ENCODE measurements at regions not wholly inside any gene's neighbourhood (a gene's known extent, or its start where the extent isn't known, plus 50 kb on each side); places are given as distances from the start of the nearest gene placed in this dataset.

DNA sequence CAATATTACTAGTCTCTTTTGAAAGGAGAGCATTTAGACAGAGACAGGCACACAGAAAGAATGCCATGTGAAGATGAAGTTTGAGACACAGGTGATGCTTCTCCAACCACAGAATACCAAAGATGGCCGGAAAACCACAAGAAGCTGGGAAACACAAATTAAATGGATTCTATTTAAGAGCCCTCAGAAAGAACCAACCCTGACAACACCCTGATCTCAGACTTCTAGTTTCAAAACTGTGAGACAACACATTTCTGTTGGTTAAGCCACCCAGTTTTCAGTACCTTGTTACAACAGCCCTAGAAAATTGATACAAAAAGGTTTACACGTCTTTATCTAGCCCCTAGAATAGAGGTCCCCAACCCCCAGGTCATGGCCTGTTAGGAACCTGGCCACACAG is 79.8 kb upstream of the CCNG1 start (continued):
- no peak for TF ChIP-seq ZNF302 (CRISPR knock-in tag; IDR thresholded peaks at IDR 0.05)
- no peak for TF ChIP-seq TFCP2L1 (CRISPR knock-in tag; IDR thresholded peaks at IDR 0.05)
- no peak for TF ChIP-seq CBX2 (IDR thresholded peaks at IDR 0.05; ENCODE audit: borderline replicate concordance, low read depth)
- no peak for TF ChIP-seq RCOR1 (IDR thresholded peaks at IDR 0.05; ENCODE audit: low read depth, low read length)
- TF ChIP-seq, protein P1, sequence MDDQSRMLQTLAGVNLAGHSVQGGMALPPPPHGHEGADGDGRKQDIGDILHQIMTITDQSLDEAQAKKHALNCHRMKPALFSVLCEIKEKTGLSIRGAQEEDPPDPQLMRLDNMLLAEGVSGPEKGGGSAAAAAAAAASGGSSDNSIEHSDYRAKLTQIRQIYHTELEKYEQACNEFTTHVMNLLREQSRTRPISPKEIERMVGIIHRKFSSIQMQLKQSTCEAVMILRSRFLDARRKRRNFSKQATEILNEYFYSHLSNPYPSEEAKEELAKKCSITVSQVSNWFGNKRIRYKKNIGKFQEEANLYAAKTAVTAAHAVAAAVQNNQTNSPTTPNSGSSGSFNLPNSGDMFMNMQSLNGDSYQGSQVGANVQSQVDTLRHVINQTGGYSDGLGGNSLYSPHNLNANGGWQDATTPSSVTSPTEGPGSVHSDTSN (IDR thresholded peaks at IDR 0.05): no peak
- TF ChIP-seq RARB (CRISPR knock-in tag; IDR thresholded peaks at IDR 0.05): no peak

DNA sequence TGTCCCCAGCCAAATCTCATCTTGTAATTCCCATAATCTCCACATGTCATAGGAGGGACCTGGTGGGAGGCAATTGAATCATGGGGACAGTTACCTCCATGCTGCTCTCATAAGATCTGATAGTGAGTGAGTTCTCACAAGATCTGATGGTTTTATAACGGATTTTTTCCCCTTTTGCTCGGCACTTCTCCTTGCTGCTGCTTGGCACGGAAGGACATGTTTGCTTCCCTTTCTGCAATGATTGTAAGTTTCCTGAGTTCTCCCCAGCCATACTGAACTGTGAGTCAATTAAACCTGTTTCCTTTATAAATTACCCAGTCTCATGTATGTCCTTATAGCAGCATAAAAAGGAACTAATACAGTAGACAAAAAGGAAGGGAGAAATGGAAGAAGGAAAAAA is 76.7 kb upstream of the CCNG1 start:
- Histone ChIP-seq H3K9me3 (no peaks in the 10 kb centered on the region; the same call in 2 of the 3 replicates), H3K27ac (no peak overlapping the region), H3K4me2 (no peak overlapping the region), H3K4me1 (0 out of 3 replicates have a peak, but pooled peaks cover 2% of the 10 kb centered on the region), H3K4me3 (no peak overlapping the region)
- 23% methylated on average over 3 of the region's 3 CpGs for WGBS (ENCODE audit: missing lambda C conversion rate)
- DNase-seq (ENCODE audit: low read depth in 1 of 2, low spot score in 1 of 2) (no peak), ATAC-seq (no peak), FAIRE-seq (no peak)
- POLR2A ChIA-PET: no interaction called here
- CTCF ChIA-PET: no interaction called here
- no peak for TF ChIP-seq RARB (CRISPR knock-in tag; IDR thresholded peaks at IDR 0.05)
- no peak for TF ChIP-seq HOXB13 (CRISPR knock-in tag; IDR thresholded peaks at IDR 0.05; ENCODE audit: low read depth)
- TF ChIP-seq NFE2L2 (conservative IDR thresholded peaks at IDR 0.05; ENCODE audit: low read length): no peak
- TF ChIP-seq, protein P2, sequence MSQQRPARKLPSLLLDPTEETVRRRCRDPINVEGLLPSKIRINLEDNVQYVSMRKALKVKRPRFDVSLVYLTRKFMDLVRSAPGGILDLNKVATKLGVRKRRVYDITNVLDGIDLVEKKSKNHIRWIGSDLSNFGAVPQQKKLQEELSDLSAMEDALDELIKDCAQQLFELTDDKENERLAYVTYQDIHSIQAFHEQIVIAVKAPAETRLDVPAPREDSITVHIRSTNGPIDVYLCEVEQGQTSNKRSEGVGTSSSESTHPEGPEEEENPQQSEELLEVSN (IDR thresholded peaks at IDR 0.05; ENCODE audit: borderline replicate concordance, low read depth): no peak
- TF ChIP-seq POLR2AphosphoS2 (conservative IDR thresholded peaks at IDR 0.05; ENCODE audit: low read length): no peak
- TF ChIP-seq, protein P3, sequence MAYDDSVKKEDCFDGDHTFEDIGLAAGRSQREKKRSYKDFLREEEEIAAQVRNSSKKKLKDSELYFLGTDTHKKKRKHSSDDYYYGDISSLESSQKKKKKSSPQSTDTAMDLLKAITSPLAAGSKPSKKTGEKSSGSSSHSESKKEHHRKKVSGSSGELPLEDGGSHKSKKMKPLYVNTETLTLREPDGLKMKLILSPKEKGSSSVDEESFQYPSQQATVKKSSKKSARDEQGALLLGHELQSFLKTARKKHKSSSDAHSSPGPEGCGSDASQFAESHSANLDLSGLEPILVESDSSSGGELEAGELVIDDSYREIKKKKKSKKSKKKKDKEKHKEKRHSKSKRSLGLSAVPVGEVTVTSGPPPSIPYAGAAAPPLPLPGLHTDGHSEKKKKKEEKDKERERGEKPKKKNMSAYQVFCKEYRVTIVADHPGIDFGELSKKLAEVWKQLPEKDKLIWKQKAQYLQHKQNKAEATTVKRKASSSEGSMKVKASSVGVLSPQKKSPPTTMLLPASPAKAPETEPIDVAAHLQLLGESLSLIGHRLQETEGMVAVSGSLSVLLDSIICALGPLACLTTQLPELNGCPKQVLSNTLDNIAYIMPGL (CRISPR knock-in tag; IDR thresholded peaks at IDR 0.05; ENCODE audit: borderline replicate concordance): no peak
- TF ChIP-seq TFCP2L1 (CRISPR knock-in tag; IDR thresholded peaks at IDR 0.05): no peak
- no peak for TF ChIP-seq RNF2 (IDR thresholded peaks at IDR 0.05; ENCODE audit: borderline replicate concordance, low read depth)
- TF ChIP-seq ZNF302 (CRISPR knock-in tag; IDR thresholded peaks at IDR 0.05): no peak
- TF ChIP-seq POLR2A (IDR thresholded peaks at IDR 0.05; ENCODE audit: low read length): no peak
- TF ChIP-seq, protein P4, sequence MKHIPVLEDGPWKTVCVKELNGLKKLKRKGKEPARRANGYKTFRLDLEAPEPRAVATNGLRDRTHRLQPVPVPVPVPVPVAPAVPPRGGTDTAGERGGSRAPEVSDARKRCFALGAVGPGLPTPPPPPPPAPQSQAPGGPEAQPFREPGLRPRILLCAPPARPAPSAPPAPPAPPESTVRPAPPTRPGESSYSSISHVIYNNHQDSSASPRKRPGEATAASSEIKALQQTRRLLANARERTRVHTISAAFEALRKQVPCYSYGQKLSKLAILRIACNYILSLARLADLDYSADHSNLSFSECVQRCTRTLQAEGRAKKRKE (CRISPR knock-in tag; IDR thresholded peaks at IDR 0.05; ENCODE audit: low read depth): no peak
- TF ChIP-seq EHF (CRISPR knock-in tag; IDR thresholded peaks at IDR 0.05): no peak
- TF ChIP-seq CBX8 (IDR thresholded peaks at IDR 0.05): no peak
- TF ChIP-seq MAZ (IDR thresholded peaks at IDR 0.05; ENCODE audit: borderline replicate concordance, low read depth, low read length): no peak
- TF ChIP-seq HOXB5 (CRISPR knock-in tag; IDR thresholded peaks at IDR 0.05): no peak
- TF ChIP-seq, protein P5, sequence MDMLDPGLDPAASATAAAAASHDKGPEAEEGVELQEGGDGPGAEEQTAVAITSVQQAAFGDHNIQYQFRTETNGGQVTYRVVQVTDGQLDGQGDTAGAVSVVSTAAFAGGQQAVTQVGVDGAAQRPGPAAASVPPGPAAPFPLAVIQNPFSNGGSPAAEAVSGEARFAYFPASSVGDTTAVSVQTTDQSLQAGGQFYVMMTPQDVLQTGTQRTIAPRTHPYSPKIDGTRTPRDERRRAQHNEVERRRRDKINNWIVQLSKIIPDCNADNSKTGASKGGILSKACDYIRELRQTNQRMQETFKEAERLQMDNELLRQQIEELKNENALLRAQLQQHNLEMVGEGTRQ (IDR thresholded peaks at IDR 0.05): no peak
- no peak for TF ChIP-seq EP300 (IDR thresholded peaks at IDR 0.05)

DNA sequence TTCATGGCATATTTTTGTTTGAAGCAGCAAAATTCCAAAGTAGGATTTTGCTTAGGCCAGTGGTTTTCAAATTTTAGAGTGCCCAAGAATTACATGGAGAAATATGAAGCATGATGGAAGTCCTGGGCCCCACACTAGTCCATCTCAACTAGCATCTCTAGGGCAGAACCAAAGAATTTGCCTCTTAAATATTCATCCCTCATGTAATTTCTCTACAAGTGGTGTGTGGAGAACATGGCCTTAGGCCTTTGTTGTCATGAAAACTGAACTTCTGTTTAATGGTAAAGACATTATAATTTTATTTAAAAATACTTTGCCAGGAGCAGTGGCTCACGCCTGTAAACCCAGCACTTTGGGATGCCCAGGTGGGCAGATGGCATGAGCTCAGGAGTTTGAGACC is 75.9 kb upstream of the CCNG1 start:
- ChIA-PET POLR2A (no interaction called here), CTCF (interaction anchor here (0.7 kb wide), 1 partner anchor 14 kb away, joined by 3 read pairs; no protein-coding TSS in a partner anchor)
- Histone ChIP-seq H3K9me3 (no peaks in the 10 kb centered on the region; the same call in 2 of the 3 replicates), H3K4me2 (no peak overlapping the region), H3K4me3 (no peak overlapping the region), H3K27ac (no peak overlapping the region), H3K4me1 (0 out of 3 replicates have a peak, but pooled peaks cover 2% of the 10 kb centered on the region)
- ATAC-seq: no peak
- no peak for DNase-seq (ENCODE audit: low read depth in 1 of 2, low spot score in 1 of 2)
- 64% methylated on average over 1 of the region's 1 CpG for WGBS (ENCODE audit: missing lambda C conversion rate)
- no peak for FAIRE-seq
- TF ChIP-seq ZNF302 (CRISPR knock-in tag; IDR thresholded peaks at IDR 0.05): no peak
